ENCODE measurements at regions not wholly inside any gene's neighbourhood (a gene's known extent, or its start where the extent isn't known, plus 50 kb on each side); places are given as distances from the start of the nearest gene placed in this dataset.
"Not testable (repeated sequence)": the region's sequence is repeated elsewhere in the genome, so short reads cannot be mapped to it uniquely, and the experiment has no call there.

GRCh38 chr15:70526221-70526973 lies 237.0 kb downstream of the UACA start:
- no peak for DNase-seq (ENCODE audit: low read depth in 1 of 2, low spot score in 1 of 2)

GRCh38 chr15:70525551-70525950 lies 237.8 kb downstream of the UACA start:
- DNase-seq (ENCODE audit: low read depth in 1 of 2, low spot score in 1 of 2) = no peak

GRCh38 chr15:70524470-70524869 lies 238.9 kb downstream of the UACA start:
- DNase-seq (ENCODE audit: low read depth in 1 of 2, low spot score in 1 of 2) = no peak

GRCh38 chr15:70523616-70524015 lies 239.7 kb downstream of the UACA start:
- no peak for DNase-seq (ENCODE audit: low read depth in 1 of 2, low spot score in 1 of 2)

GRCh38 chr15:70523192-70523591 lies 240.2 kb downstream of the UACA start:
- DNase-seq (ENCODE audit: low read depth in 1 of 2, low spot score in 1 of 2) = no peak

- no peak for DNase-seq (ENCODE audit: low read depth in 1 of 2, low spot score in 1 of 2)
Observed at GRCh38 chr15:70522323-70522966, 240.9 kb downstream of the UACA start.

GRCh38 chr15:70521576-70522322 lies 241.6 kb downstream of the UACA start:
- no peak for DNase-seq (ENCODE audit: low read depth in 1 of 2, low spot score in 1 of 2)

GRCh38 chr15:70519616-70520015 lies 243.7 kb downstream of the UACA start:
- no peak for DNase-seq (ENCODE audit: low read depth in 1 of 2, low spot score in 1 of 2)

- no peak for DNase-seq (ENCODE audit: low read depth in 1 of 2, low spot score in 1 of 2)
Observed at GRCh38 chr15:70519004-70519365, 244.4 kb downstream of the UACA start.

- DNase-seq (ENCODE audit: low read depth in 1 of 2, low spot score in 1 of 2) = no peak
Observed at GRCh38 chr15:70518201-70519003, 245.0 kb downstream of the UACA start.

- DNase-seq (ENCODE audit: low read depth in 1 of 2, low spot score in 1 of 2) = no peak
Observed at GRCh38 chr15:70517194-70517590, 246.2 kb downstream of the UACA start.

GRCh38 chr15:70516408-70517193 lies 246.8 kb downstream of the UACA start:
- no peak for DNase-seq (ENCODE audit: low read depth in 1 of 2, low spot score in 1 of 2)

- no peak for DNase-seq (ENCODE audit: low read depth in 1 of 2, low spot score in 1 of 2)
Observed at GRCh38 chr15:70514251-70514650, 249.1 kb downstream of the UACA start.

GRCh38 chr15:70513819-70514218 lies 249.5 kb downstream of the UACA start:
- no peak for DNase-seq (ENCODE audit: low read depth in 1 of 2, low spot score in 1 of 2)

- DNase-seq (ENCODE audit: low read depth in 1 of 2, low spot score in 1 of 2) = peak in 1 of 2 donors; percentile 30
Observed at GRCh38 chr15:70512772-70513362, 250.5 kb downstream of the UACA start.

GRCh38 chr15:70511972-70512587 lies 251.3 kb downstream of the UACA start:
- not testable (repeated sequence) for DNase-seq (ENCODE audit: low read depth in 1 of 2, low spot score in 1 of 2)

GRCh38 chr15:70510433-70510832 lies 252.9 kb downstream of the UACA start:
- DNase-seq (ENCODE audit: low read depth in 1 of 2, low spot score in 1 of 2) = no peak

GRCh38 chr15:70509731-70510143 lies 253.6 kb downstream of the UACA start:
- no peak for DNase-seq (ENCODE audit: low read depth in 1 of 2, low spot score in 1 of 2)

GRCh38 chr15:70509282-70509662 lies 254.1 kb downstream of the UACA start:
- no peak for DNase-seq (ENCODE audit: low read depth in 1 of 2, low spot score in 1 of 2)

Data from activated T-helper 1 cell treated with anti-CD3 and anti-CD28 coated beads, Interleukin-2, amount 50 U/mL, for 16 hours (primary cell).